Nephron (organoid): ENCODE measurements at regions not wholly inside any gene's neighbourhood (a gene's known extent, or its start where the extent isn't known, plus 50 kb on each side); places are given as distances from the start of the nearest gene placed in this dataset.

Experiments
- H3K27ac Mint-ChIP-seq, 3 experiments: 2 replicates each; pipeline ENCODE4 v1.8.0; 2020; ENCODE audit warnings: mixed read lengths in 3 of 3, mild to moderate bottlenecking in 2 of 3, moderate library complexity in 1 of 3
- H3K27me3 Mint-ChIP-seq: 2 replicates; pipeline ENCODE4 v1.8.0; 2021; ENCODE audit warnings: low read depth, mild to moderate bottlenecking, moderate library complexity, mixed read lengths
- H3K36me3 Mint-ChIP-seq: 2 replicates; pipeline ENCODE4 v1.8.0; 2020; ENCODE audit warnings: low read depth, mixed read lengths
- H3K4me1 Mint-ChIP-seq: 2 replicates; pipeline ENCODE4 v1.8.0; 2020; ENCODE audit warnings: mixed read lengths
- H3K4me3 Mint-ChIP-seq, 3 experiments: 2 replicates each; pipeline ENCODE4 v1.8.0; 2020; ENCODE audit warnings: mild to moderate bottlenecking in 3 of 3, mixed read lengths in 3 of 3, moderate library complexity in 2 of 3
- H3K9me3 Mint-ChIP-seq: 2 replicates; pipeline ENCODE4 v1.8.0; 2020; ENCODE audit warnings: mixed read lengths
- CTCF ChIP-seq, 3 experiments: fragments of 200-600 bp; sonication (generic); IDR thresholded peaks; one replicate each; pipeline ENCODE4 v1.5.0; 2021; ENCODE audit warnings: antibody characterized with exemption in 3 of 3; ENCODE audit not compliant: unreplicated experiment in 3 of 3

- Mint-ChIP-seq H3K9me3 (no peaks in the 10 kb centered on the region), H3K27ac (no peak overlapping the region), H3K27me3 (peaks cover 4% of the 10 kb centered on the region), H3K4me1 (peaks cover 6% of the 10 kb centered on the region), H3K36me3 (no peaks in the 10 kb centered on the region), H3K4me3 (no peak overlapping the region)
- TF ChIP-seq CTCF (IDR thresholded peaks at IDR 0.05; ENCODE audit: unreplicated experiment in 3 of 3): no peak
Observed at GRCh38 chr11:39205236-39205995, 2254.0 kb downstream of the LRRC4C start.

- H3K36me3 Mint-ChIP-seq: no peaks in the 10 kb centered on the region
- H3K27ac Mint-ChIP-seq: no peak overlapping the region
- TF ChIP-seq CTCF (IDR thresholded peaks at IDR 0.05; ENCODE audit: unreplicated experiment in 3 of 3): no peak
- no peaks in the 10 kb centered on the region for H3K4me1 Mint-ChIP-seq
- no peaks in the 10 kb centered on the region for H3K27me3 Mint-ChIP-seq
- H3K4me3 Mint-ChIP-seq: no peak overlapping the region
- peaks cover 7% of the 10 kb centered on the region for H3K9me3 Mint-ChIP-seq
Observed at GRCh38 chr11:39192671-39193070, 2266.8 kb downstream of the LRRC4C start.

- Mint-ChIP-seq H3K27ac (no peak overlapping the region), H3K4me1 (no peaks in the 10 kb centered on the region)
Observed at GRCh38 chr11:39190751-39191150, 2268.7 kb downstream of the LRRC4C start.

GRCh38 chr11:39177678-39178077, 2281.8 kb downstream of the LRRC4C start:
- H3K27ac Mint-ChIP-seq: no peak overlapping the region
- H3K36me3 Mint-ChIP-seq: no peaks in the 10 kb centered on the region
- H3K27me3 Mint-ChIP-seq: no peaks in the 10 kb centered on the region
- no peaks in the 10 kb centered on the region for H3K9me3 Mint-ChIP-seq
- no peak for TF ChIP-seq CTCF (IDR thresholded peaks at IDR 0.05; ENCODE audit: unreplicated experiment in 3 of 3)
- no peak overlapping the region for H3K4me3 Mint-ChIP-seq
- H3K4me1 Mint-ChIP-seq: peaks cover 12% of the 10 kb centered on the region

More at GRCh38 chr11:39190751-39191150, 2268.7 kb downstream of the LRRC4C start:
- no peak for TF ChIP-seq CTCF (IDR thresholded peaks at IDR 0.05; ENCODE audit: unreplicated experiment in 3 of 3)
- H3K4me3 Mint-ChIP-seq: no peak overlapping the region
- no peaks in the 10 kb centered on the region for H3K27me3 Mint-ChIP-seq
- peaks cover 7% of the 10 kb centered on the region for H3K9me3 Mint-ChIP-seq
- no peaks in the 10 kb centered on the region for H3K36me3 Mint-ChIP-seq

- Mint-ChIP-seq H3K27ac (no peak overlapping the region), H3K27me3 (no peaks in the 10 kb centered on the region), H3K36me3 (no peaks in the 10 kb centered on the region), H3K9me3 (no peaks in the 10 kb centered on the region), H3K4me3 (no peak overlapping the region), H3K4me1 (peaks cover 12% of the 10 kb centered on the region)
- TF ChIP-seq CTCF (IDR thresholded peaks at IDR 0.05; ENCODE audit: unreplicated experiment in 3 of 3): no peak
Observed at GRCh38 chr11:39174965-39175364, 2284.5 kb downstream of the LRRC4C start.

- peaks cover 12% of the 10 kb centered on the region for H3K4me1 Mint-ChIP-seq
- TF ChIP-seq CTCF (IDR thresholded peaks at IDR 0.05; ENCODE audit: unreplicated experiment in 3 of 3): no peak
- H3K36me3 Mint-ChIP-seq: no peaks in the 10 kb centered on the region
- H3K27me3 Mint-ChIP-seq: no peaks in the 10 kb centered on the region
- H3K4me3 Mint-ChIP-seq: no peak overlapping the region
- H3K27ac Mint-ChIP-seq: peak overlapping the region in 2 of 3 experiments; percentile 4 to 25
- no peaks in the 10 kb centered on the region for H3K9me3 Mint-ChIP-seq
Observed at GRCh38 chr11:39174196-39174595, 2285.3 kb downstream of the LRRC4C start.
